ENCODE measurements at regions not wholly inside any gene's neighbourhood (a gene's known extent, or its start where the extent isn't known, plus 50 kb on each side); places are given as distances from the start of the nearest gene placed in this dataset.

DNA sequence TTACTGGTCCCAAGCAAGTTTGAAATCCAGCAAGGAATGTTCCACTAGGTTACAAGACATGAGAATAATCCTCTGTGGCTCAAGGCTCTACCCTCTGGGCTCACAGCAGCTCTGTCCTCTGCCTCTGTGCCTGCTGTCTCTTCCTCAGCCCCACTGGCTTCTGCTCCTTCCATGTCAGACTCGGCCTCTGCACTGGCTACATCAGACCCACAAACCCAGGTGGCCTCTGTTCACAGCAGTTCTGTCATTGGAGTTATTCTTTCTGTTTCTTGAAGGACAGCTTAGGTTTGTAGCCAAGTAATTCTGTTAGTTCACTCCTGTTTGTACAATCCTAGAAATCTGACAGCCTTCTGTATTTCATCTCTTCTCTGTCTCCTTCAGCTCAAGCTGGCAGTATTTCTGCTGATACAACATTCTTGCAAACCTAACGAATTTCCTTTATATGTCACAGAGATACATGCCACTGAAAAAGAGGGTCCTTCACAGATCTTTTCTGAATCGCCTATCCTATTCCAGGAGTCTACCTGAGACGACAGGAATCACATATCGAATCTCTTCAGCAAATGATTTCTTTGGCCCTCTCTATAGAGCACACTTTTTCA lies 227.8 kb upstream of the PLSCR5 start:
- no peak for DNase-seq (ENCODE audit: low spot score in 2 of 2)
- Mint-ChIP-seq H3K27ac (ENCODE audit: low read depth) (no peak overlapping the region), H3K36me3 (ENCODE audit: insufficient read depth) (peaks cover 1% of the 10 kb centered on the region), H3K4me3 (no peak overlapping the region), H3K9me3 (peaks cover 6% of the 10 kb centered on the region), H3K4me1 (no peaks in the 10 kb centered on the region), H3K27me3 (no peaks in the 10 kb centered on the region)
- ATAC-seq (replicated peaks; ENCODE audit: extremely low read depth, poor library complexity, severe bottlenecking), result no peak

DNA sequence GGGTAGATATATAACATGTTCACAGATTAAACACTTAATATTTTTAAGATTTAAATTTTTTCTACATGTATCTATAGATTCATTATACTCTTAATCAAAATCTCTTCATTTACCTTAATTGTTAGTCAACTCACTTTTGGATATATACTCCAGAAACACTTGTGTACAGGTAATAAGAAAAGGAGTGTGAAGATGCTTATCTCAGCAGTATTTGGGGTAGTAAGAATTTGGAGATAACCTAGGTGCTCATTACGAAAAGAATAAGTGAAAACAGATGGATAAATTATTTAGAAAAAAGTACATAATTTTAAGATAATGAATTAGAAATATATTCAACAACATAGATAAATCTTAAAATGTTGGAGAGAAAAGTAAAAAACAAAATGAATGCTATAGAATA lies 226.5 kb upstream of the PLSCR5 start:
- H3K4me1 Mint-ChIP-seq, result no peaks in the 10 kb centered on the region
- DNase-seq (ENCODE audit: low spot score in 2 of 2), result no peak
- H3K36me3 Mint-ChIP-seq (ENCODE audit: insufficient read depth), result peaks cover 1% of the 10 kb centered on the region
- H3K27me3 Mint-ChIP-seq, result no peaks in the 10 kb centered on the region
- H3K27ac Mint-ChIP-seq (ENCODE audit: low read depth), result no peak overlapping the region
- peaks cover 6% of the 10 kb centered on the region for H3K9me3 Mint-ChIP-seq
- ATAC-seq (replicated peaks; ENCODE audit: extremely low read depth, poor library complexity, severe bottlenecking), result no peak
- H3K4me3 Mint-ChIP-seq, result no peak overlapping the region

GRCh38 chr3:146830231-146830630 lies 225.1 kb upstream of the PLSCR5 start:
- Mint-ChIP-seq H3K4me3 (no peak overlapping the region), H3K36me3 (ENCODE audit: insufficient read depth) (peaks cover 1% of the 10 kb centered on the region), H3K27ac (ENCODE audit: low read depth) (no peak overlapping the region), H3K27me3 (no peaks in the 10 kb centered on the region), H3K9me3 (peaks cover 6% of the 10 kb centered on the region), H3K4me1 (no peaks in the 10 kb centered on the region)
- ATAC-seq (replicated peaks; ENCODE audit: extremely low read depth, poor library complexity, severe bottlenecking) (no peak), DNase-seq (ENCODE audit: low spot score in 2 of 2) (no peak)

- no peak for ATAC-seq (replicated peaks; ENCODE audit: extremely low read depth, poor library complexity, severe bottlenecking)
- no peak overlapping the region for H3K27ac Mint-ChIP-seq (ENCODE audit: low read depth)
- H3K4me3 Mint-ChIP-seq, result no peak overlapping the region
- DNase-seq (ENCODE audit: low spot score in 2 of 2), result no peak
- peaks cover under 1% of the 10 kb centered on the region for H3K9me3 Mint-ChIP-seq
- H3K27me3 Mint-ChIP-seq, result no peaks in the 10 kb centered on the region
- H3K4me1 Mint-ChIP-seq, result no peaks in the 10 kb centered on the region
- no peaks in the 10 kb centered on the region for H3K36me3 Mint-ChIP-seq (ENCODE audit: insufficient read depth)
These were observed 222.7 kb upstream of the PLSCR5 start for GRCh38 chr3:146827836-146828235.

GRCh38 chr3:146823622-146824021 lies 218.5 kb upstream of the PLSCR5 start:
- Mint-ChIP-seq H3K27ac (ENCODE audit: low read depth) (no peak overlapping the region), H3K4me1 (no peaks in the 10 kb centered on the region), H3K36me3 (ENCODE audit: insufficient read depth) (no peaks in the 10 kb centered on the region), H3K9me3 (no peaks in the 10 kb centered on the region), H3K4me3 (no peak overlapping the region), H3K27me3 (no peaks in the 10 kb centered on the region)
- ATAC-seq (replicated peaks; ENCODE audit: extremely low read depth, poor library complexity, severe bottlenecking) (no peak), DNase-seq (ENCODE audit: low spot score in 2 of 2) (no peak)

DNA sequence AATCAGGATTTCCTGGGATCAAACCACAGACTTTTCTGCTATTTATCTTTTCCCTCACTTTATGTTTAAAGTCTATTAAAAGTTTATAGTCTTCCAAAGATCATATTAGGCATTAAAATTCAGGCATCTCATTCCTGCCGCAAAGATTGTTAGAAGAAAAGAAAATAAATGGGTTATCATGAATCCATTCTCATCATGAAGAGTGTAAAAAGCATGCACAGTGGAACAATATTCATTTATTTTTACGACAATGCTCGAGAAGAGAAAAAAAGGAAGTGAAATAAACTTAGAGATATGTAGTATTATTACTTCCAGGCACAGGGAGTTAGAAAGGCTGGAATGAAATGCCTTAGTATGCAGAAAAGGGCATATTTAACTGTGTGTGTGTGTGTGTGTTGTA lies 213.7 kb upstream of the PLSCR5 start:
- H3K4me1 Mint-ChIP-seq, result no peaks in the 10 kb centered on the region
- no peaks in the 10 kb centered on the region for H3K9me3 Mint-ChIP-seq
- H3K36me3 Mint-ChIP-seq (ENCODE audit: insufficient read depth), result no peaks in the 10 kb centered on the region
- H3K27me3 Mint-ChIP-seq, result no peaks in the 10 kb centered on the region
- H3K4me3 Mint-ChIP-seq, result no peak overlapping the region
- no peak for ATAC-seq (replicated peaks; ENCODE audit: extremely low read depth, poor library complexity, severe bottlenecking)
- DNase-seq (ENCODE audit: low spot score in 2 of 2), result no peak
- H3K27ac Mint-ChIP-seq (ENCODE audit: low read depth), result no peak overlapping the region

GRCh38 chr3:146818301-146818700 lies 213.2 kb upstream of the PLSCR5 start:
- ATAC-seq (replicated peaks; ENCODE audit: extremely low read depth, poor library complexity, severe bottlenecking) (no peak), DNase-seq (ENCODE audit: low spot score in 2 of 2) (no peak)
- Mint-ChIP-seq H3K9me3 (no peaks in the 10 kb centered on the region), H3K27ac (ENCODE audit: low read depth) (no peak overlapping the region), H3K4me1 (no peaks in the 10 kb centered on the region), H3K27me3 (no peaks in the 10 kb centered on the region), H3K4me3 (no peak overlapping the region), H3K36me3 (ENCODE audit: insufficient read depth) (no peaks in the 10 kb centered on the region)

GRCh38 chr3:146817704-146818103 lies 212.6 kb upstream of the PLSCR5 start:
- DNase-seq (ENCODE audit: low spot score in 2 of 2), result no peak
- Mint-ChIP-seq H3K4me3 (no peak overlapping the region), H3K36me3 (ENCODE audit: insufficient read depth) (no peaks in the 10 kb centered on the region), H3K27ac (ENCODE audit: low read depth) (no peak overlapping the region), H3K9me3 (no peaks in the 10 kb centered on the region), H3K27me3 (no peaks in the 10 kb centered on the region), H3K4me1 (no peaks in the 10 kb centered on the region)
- no peak for ATAC-seq (replicated peaks; ENCODE audit: extremely low read depth, poor library complexity, severe bottlenecking)

GRCh38 chr3:146814601-146815315 lies 209.6 kb upstream of the PLSCR5 start:
- DNase-seq (ENCODE audit: low spot score in 2 of 2), result no peak
- Mint-ChIP-seq H3K4me3 (no peak overlapping the region), H3K9me3 (no peaks in the 10 kb centered on the region), H3K27ac (ENCODE audit: low read depth) (no peak overlapping the region), H3K4me1 (no peaks in the 10 kb centered on the region), H3K36me3 (ENCODE audit: insufficient read depth) (no peaks in the 10 kb centered on the region), H3K27me3 (no peaks in the 10 kb centered on the region)
- no peak for ATAC-seq (replicated peaks; ENCODE audit: extremely low read depth, poor library complexity, severe bottlenecking)

- Mint-ChIP-seq H3K4me3 (no peak overlapping the region), H3K27ac (ENCODE audit: low read depth) (no peak overlapping the region), H3K36me3 (ENCODE audit: insufficient read depth) (no peaks in the 10 kb centered on the region), H3K27me3 (no peaks in the 10 kb centered on the region), H3K9me3 (no peaks in the 10 kb centered on the region), H3K4me1 (no peaks in the 10 kb centered on the region)
- ATAC-seq (replicated peaks; ENCODE audit: extremely low read depth, poor library complexity, severe bottlenecking) (no peak), DNase-seq (ENCODE audit: low spot score in 2 of 2) (no peak)
These were observed 208.3 kb upstream of the PLSCR5 start for GRCh38 chr3:146813496-146813895.

DNA sequence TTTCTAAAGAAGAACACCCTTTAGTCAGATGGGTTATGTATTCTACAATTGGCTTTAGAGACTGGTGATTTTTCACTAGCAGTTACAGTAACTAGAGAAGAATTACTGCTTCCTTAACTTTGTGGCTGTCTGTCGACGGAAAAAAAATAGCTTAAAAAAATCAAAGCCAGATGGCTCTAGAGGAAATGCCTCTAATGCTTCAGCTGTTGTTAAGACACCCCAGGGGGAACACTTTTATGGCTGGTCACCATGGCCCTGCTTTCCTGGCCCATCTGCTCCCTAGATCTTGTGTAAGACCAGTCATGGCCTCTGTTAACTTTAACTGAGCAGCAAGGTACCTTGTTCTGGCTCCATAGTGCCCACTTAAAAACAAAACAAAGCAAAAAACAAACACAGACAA lies 198.6 kb upstream of the PLSCR5 start:
- Mint-ChIP-seq H3K27me3 (no peaks in the 10 kb centered on the region), H3K4me1 (no peaks in the 10 kb centered on the region), H3K9me3 (no peaks in the 10 kb centered on the region), H3K36me3 (ENCODE audit: insufficient read depth) (no peaks in the 10 kb centered on the region), H3K27ac (ENCODE audit: low read depth) (no peak overlapping the region), H3K4me3 (no peak overlapping the region)
- ATAC-seq (replicated peaks; ENCODE audit: extremely low read depth, poor library complexity, severe bottlenecking) (no peak), DNase-seq (ENCODE audit: low spot score in 2 of 2) (no peak)

GRCh38 chr3:146801492-146801891 lies 196.3 kb upstream of the PLSCR5 start:
- Mint-ChIP-seq H3K4me3 (no peak overlapping the region), H3K4me1 (no peaks in the 10 kb centered on the region), H3K9me3 (no peaks in the 10 kb centered on the region), H3K36me3 (ENCODE audit: insufficient read depth) (no peaks in the 10 kb centered on the region), H3K27ac (ENCODE audit: low read depth) (no peak overlapping the region), H3K27me3 (no peaks in the 10 kb centered on the region)
- ATAC-seq (replicated peaks; ENCODE audit: extremely low read depth, poor library complexity, severe bottlenecking) (no peak), DNase-seq (ENCODE audit: low spot score in 2 of 2) (no peak)

GRCh38 chr3:146800484-146800883 lies 195.3 kb upstream of the PLSCR5 start:
- Mint-ChIP-seq H3K4me3 (no peak overlapping the region), H3K9me3 (no peaks in the 10 kb centered on the region)
- ATAC-seq (replicated peaks; ENCODE audit: extremely low read depth, poor library complexity, severe bottlenecking), result no peak

More at GRCh38 chr3:146800484-146800883, 195.3 kb upstream of the PLSCR5 start:
- H3K36me3 Mint-ChIP-seq (ENCODE audit: insufficient read depth), result no peaks in the 10 kb centered on the region
- no peak overlapping the region for H3K27ac Mint-ChIP-seq (ENCODE audit: low read depth)
- no peaks in the 10 kb centered on the region for H3K4me1 Mint-ChIP-seq
- no peaks in the 10 kb centered on the region for H3K27me3 Mint-ChIP-seq
- no peak for DNase-seq (ENCODE audit: low spot score in 2 of 2)
